ENCODE measurements at regions not wholly inside any gene's neighbourhood (a gene's known extent, or its start where the extent isn't known, plus 50 kb on each side); places are given as distances from the start of the nearest gene placed in this dataset.

DNA sequence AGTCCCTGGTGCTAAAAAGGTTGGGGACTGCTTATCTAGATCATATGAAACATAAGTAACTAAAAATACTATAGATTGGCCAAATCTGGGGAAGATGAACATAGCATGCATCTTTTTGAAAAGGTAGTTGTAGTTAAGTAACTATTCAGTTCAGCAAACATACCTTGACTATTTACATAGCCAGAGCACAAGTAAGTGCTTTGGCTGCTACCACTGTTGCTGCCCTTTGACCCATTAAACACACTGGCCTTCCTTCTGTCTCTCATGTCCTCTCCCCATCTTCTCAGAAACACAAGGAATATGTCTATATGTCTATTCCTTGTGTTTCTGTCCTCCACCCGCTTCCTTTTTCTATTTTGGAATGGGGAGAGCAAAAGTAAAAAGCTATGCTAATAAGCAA, 87.9 kb upstream of the SPRY1 start (continued):
- TF ChIP-seq, protein P1, sequence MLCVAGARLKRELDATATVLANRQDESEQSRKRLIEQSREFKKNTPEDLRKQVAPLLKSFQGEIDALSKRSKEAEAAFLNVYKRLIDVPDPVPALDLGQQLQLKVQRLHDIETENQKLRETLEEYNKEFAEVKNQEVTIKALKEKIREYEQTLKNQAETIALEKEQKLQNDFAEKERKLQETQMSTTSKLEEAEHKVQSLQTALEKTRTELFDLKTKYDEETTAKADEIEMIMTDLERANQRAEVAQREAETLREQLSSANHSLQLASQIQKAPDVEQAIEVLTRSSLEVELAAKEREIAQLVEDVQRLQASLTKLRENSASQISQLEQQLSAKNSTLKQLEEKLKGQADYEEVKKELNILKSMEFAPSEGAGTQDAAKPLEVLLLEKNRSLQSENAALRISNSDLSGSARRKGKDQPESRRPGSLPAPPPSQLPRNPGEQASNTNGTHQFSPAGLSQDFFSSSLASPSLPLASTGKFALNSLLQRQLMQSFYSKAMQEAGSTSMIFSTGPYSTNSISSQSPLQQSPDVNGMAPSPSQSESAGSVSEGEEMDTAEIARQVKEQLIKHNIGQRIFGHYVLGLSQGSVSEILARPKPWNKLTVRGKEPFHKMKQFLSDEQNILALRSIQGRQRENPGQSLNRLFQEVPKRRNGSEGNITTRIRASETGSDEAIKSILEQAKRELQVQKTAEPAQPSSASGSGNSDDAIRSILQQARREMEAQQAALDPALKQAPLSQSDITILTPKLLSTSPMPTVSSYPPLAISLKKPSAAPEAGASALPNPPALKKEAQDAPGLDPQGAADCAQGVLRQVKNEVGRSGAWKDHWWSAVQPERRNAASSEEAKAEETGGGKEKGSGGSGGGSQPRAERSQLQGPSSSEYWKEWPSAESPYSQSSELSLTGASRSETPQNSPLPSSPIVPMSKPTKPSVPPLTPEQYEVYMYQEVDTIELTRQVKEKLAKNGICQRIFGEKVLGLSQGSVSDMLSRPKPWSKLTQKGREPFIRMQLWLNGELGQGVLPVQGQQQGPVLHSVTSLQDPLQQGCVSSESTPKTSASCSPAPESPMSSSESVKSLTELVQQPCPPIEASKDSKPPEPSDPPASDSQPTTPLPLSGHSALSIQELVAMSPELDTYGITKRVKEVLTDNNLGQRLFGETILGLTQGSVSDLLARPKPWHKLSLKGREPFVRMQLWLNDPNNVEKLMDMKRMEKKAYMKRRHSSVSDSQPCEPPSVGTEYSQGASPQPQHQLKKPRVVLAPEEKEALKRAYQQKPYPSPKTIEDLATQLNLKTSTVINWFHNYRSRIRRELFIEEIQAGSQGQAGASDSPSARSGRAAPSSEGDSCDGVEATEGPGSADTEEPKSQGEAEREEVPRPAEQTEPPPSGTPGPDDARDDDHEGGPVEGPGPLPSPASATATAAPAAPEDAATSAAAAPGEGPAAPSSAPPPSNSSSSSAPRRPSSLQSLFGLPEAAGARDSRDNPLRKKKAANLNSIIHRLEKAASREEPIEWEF (IDR thresholded peaks at IDR 0.05; ENCODE audit: insufficient replicate concordance, low read depth, low read length): no peak
- no peak for TF ChIP-seq EZH2 (IDR thresholded peaks at IDR 0.05; ENCODE audit: borderline replicate concordance, control insufficient read depth, low read depth, low read length)
- TF ChIP-seq, protein P2, sequence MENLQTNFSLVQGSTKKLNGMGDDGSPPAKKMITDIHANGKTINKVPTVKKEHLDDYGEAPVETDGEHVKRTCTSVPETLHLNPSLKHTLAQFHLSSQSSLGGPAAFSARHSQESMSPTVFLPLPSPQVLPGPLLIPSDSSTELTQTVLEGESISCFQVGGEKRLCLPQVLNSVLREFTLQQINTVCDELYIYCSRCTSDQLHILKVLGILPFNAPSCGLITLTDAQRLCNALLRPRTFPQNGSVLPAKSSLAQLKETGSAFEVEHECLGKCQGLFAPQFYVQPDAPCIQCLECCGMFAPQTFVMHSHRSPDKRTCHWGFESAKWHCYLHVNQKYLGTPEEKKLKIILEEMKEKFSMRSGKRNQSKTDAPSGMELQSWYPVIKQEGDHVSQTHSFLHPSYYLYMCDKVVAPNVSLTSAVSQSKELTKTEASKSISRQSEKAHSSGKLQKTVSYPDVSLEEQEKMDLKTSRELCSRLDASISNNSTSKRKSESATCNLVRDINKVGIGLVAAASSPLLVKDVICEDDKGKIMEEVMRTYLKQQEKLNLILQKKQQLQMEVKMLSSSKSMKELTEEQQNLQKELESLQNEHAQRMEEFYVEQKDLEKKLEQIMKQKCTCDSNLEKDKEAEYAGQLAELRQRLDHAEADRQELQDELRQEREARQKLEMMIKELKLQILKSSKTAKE (IDR thresholded peaks at IDR 0.05; ENCODE audit: low read depth, poor library complexity, severe bottlenecking): no peak

DNA sequence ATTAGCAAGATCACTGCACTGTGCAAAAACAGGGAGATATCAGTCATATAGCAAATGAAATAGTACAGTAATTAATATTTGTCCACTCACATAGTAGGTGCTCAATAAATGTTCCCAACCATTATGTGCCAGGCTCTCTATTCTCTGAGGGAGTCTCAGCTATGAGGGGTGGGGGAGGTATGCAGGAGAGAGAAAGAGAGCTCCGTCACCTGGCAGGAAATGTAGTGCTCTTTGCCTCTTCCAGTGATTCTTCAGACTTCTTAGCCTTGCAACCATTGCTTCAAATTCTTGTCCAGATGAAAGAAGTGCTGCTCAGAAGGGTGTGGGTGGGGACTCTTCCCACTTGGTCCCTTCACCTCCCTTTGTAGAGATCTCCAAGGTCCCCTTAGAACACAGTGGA, 84.5 kb upstream of the SPRY1 start:
- in situ Hi-C loops (cut with MboI): no loop called here
- no peaks in the 10 kb centered on the region for H3K79me2 ChIP-seq (ENCODE audit: control insufficient read depth, insufficient read depth, low read length)
- no peaks in the 10 kb centered on the region for H3K27me3 ChIP-seq (replicated peaks in 1 of 2; ENCODE audit: control insufficient read depth in 2 of 2, insufficient read depth in 2 of 2, low read length in 1 of 2)
- no peaks in the 10 kb centered on the region for H3K36me3 ChIP-seq (ENCODE audit: control insufficient read depth in 2 of 2, insufficient read depth in 2 of 2, low read length in 1 of 2)
- FAIRE-seq: no peak
- intact Hi-C loops (cut with micrococcal nuclease; ENCODE audit: unreplicated experiment): no loop called here
- H2AFZ ChIP-seq (ENCODE audit: control insufficient read depth, low read depth, low read length): no peak overlapping the region
- H3K4me3 ChIP-seq: no peak overlapping the region
- no peak for ATAC-seq
- H3K4me2 ChIP-seq (ENCODE audit: control insufficient read depth, insufficient read depth): no peak overlapping the region
- H3K9me3 ChIP-seq (replicated peaks; ENCODE audit: control insufficient read depth, insufficient read depth, low read length): no peaks in the 10 kb centered on the region
- DNase-seq (ENCODE audit: low read depth, low spot score): no peak
- TF ChIP-seq, protein P3, sequence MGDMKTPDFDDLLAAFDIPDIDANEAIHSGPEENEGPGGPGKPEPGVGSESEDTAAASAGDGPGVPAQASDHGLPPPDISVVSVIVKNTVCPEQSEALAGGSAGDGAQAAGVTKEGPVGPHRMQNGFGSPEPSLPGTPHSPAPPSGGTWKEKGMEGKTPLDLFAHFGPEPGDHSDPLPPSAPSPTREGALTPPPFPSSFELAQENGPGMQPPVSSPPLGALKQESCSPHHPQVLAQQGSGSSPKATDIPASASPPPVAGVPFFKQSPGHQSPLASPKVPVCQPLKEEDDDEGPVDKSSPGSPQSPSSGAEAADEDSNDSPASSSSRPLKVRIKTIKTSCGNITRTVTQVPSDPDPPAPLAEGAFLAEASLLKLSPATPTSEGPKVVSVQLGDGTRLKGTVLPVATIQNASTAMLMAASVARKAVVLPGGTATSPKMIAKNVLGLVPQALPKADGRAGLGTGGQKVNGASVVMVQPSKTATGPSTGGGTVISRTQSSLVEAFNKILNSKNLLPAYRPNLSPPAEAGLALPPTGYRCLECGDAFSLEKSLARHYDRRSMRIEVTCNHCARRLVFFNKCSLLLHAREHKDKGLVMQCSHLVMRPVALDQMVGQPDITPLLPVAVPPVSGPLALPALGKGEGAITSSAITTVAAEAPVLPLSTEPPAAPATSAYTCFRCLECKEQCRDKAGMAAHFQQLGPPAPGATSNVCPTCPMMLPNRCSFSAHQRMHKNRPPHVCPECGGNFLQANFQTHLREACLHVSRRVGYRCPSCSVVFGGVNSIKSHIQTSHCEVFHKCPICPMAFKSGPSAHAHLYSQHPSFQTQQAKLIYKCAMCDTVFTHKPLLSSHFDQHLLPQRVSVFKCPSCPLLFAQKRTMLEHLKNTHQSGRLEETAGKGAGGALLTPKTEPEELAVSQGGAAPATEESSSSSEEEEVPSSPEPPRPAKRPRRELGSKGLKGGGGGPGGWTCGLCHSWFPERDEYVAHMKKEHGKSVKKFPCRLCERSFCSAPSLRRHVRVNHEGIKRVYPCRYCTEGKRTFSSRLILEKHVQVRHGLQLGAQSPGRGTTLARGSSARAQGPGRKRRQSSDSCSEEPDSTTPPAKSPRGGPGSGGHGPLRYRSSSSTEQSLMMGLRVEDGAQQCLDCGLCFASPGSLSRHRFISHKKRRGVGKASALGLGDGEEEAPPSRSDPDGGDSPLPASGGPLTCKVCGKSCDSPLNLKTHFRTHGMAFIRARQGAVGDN (IDR thresholded peaks at IDR 0.05): no peak
- TF ChIP-seq ZNF24 (IDR thresholded peaks at IDR 0.05) (no peak), NBN (IDR thresholded peaks at IDR 0.05) (no peak), NFXL1 (IDR thresholded peaks at IDR 0.05; ENCODE audit: borderline replicate concordance) (no peak), POLR2AphosphoS5 (IDR thresholded peaks at IDR 0.05; ENCODE audit: low read length) (no peak), SMC3 (IDR thresholded peaks at IDR 0.05; ENCODE audit: borderline replicate concordance, low read length) (no peak), EED (IDR thresholded peaks at IDR 0.05; ENCODE audit: low read depth) (no peak)
- TF ChIP-seq, protein P4, sequence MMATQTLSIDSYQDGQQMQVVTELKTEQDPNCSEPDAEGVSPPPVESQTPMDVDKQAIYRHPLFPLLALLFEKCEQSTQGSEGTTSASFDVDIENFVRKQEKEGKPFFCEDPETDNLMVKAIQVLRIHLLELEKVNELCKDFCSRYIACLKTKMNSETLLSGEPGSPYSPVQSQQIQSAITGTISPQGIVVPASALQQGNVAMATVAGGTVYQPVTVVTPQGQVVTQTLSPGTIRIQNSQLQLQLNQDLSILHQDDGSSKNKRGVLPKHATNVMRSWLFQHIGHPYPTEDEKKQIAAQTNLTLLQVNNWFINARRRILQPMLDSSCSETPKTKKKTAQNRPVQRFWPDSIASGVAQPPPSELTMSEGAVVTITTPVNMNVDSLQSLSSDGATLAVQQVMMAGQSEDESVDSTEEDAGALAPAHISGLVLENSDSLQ (IDR thresholded peaks at IDR 0.05): no peak
- SMC1A ChIA-PET (ENCODE audit: uncharacterized antibody, unreplicated experiment): interaction anchor here (0.5 to 1.2 kb wide), 2 partner anchors 11 to 183 kb away, joined by 3 to 4 read pairs; no protein-coding TSS in a partner anchor
- H3K4me1 ChIP-seq (ENCODE audit: control insufficient read depth, insufficient read depth, low read length): no peaks in the 10 kb centered on the region
- RAD21 ChIA-PET (ENCODE audit: unreplicated experiment): no interaction called here
- no peaks in the 10 kb centered on the region for H4K20me1 ChIP-seq (ENCODE audit: control insufficient read depth, insufficient read depth)
- 93% methylated on average over 1 of the region's 1 CpG for WGBS (ENCODE audit: insufficient coverage, insufficient replicate concordance, low lambda C conversion rate, missing lambda C conversion rate)
- BruUV-seq (replicated peaks): no TSS peak
- POLR2A ChIA-PET: no interaction called here
- CTCF ChIA-PET: interaction anchor here (1.2 to 1.5 kb wide), 2 partner anchors 11 to 15 kb away, joined by 3 read pairs; no protein-coding TSS in a partner anchor
- H3K27ac ChIP-seq (ENCODE audit: control insufficient read depth, insufficient read depth): no peak overlapping the region
- no peak overlapping the region for H3K9ac ChIP-seq (ENCODE audit: control insufficient read depth, insufficient read depth, low read length)
